HG02885 (cell line): ENCODE measurements at regions not wholly inside any gene's neighbourhood (a gene's known extent, or its start where the extent isn't known, plus 50 kb on each side); places are given as distances from the start of the nearest gene placed in this dataset.

Experiments used
- ATAC-seq: cut with Tn5 transposase; IDR thresholded peaks from one replicate; pipeline ENCODE4 v1.9.1; 2021; ENCODE audit warnings: mild to moderate bottlenecking; ENCODE audit not compliant: unreplicated experiment, poor library complexity

- no peak for ATAC-seq
Measured at GRCh38 chr10:29394321-29394932, 105.6 kb downstream of the LYZL1 start.

DNA sequence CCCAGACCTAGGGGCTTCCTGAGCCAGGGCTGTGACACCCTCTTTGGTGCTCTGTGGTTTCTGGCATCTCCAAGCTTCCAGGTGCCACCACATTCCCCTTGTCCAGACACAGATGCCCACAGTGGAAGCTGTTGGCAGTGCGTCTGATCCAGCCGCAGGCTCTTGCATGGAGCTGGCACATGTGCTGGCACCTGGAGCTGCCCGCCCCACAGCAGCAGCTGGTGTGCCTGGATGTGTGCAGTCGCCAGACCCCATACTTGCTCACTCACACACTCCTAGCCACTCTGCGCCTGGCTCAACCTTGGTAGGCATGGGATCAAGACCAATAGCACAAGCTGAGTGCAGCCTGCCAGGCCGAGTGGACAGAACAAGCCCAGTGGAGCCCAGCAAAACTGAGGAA lies 106.5 kb downstream of the LYZL1 start:
- ATAC-seq: no peak

DNA sequence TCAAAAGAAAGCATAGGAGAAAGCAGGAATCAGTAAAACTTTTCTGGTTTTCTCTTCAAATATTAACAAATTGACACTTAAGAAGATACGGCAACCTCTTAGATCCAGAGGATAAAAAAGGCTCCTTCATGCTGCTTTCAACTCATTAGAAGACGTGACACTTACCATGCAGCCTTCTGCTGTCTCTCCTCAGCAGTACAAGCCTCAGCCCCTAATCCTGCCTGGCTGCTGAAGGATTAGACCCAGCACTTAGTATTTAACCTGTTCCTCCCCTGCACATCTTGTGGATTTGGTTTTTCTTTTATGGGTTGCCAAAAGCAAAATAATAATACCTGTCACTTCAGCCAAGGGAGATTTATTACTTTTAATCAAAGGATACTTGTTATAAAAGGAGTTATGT lies 108.4 kb downstream of the LYZL1 start:
- no peak for ATAC-seq

DNA sequence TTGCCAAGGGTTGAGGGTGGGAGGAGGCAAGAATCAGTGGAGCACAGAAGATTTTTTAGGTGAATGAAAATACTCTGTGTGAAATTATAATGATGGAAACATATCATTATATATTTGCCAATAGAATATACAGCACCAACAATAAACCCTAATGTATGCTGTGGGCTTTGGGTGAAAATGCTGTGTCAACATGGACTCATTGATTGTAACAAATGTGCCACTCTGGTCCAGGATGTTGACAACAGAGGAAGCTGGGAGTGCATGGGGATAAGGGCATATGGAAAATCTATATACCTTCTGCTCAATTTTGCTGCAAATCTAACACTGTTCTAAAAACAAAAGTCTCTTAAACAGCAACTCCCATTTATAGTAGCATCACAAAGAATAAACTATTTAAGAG lies 114.3 kb downstream of the LYZL1 start:
- ATAC-seq: no peak

DNA sequence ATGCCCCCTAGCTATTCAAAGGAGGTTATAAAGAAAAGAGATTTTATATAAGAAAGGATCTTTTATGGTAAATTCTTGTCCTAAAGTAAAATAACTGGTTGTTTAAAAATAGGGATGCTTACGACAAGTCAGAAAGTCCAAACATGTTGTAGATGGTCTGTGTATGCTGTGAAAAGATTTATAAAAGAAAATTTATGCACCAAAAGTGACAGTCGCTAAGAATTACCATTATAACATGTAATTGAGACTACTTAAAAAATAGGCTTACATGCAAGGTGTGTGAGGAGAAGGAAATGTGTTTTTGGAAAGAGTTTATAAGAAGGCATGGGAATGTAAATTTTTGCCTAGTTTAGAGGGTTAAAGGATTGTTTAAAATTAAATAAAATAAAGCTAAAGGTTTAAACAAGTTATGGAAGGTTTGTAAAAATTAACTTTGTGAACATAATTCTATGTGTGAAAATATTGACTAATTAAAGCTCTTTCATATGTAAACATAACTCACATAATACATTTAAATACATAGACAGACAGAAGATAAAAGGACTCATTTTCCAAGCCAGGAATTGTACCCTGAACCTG lies 118.5 kb downstream of the LYZL1 start:
- ATAC-seq: no peak
